K562 (cell line): ENCODE measurements at regions not wholly inside any gene's neighbourhood (a gene's known extent, or its start where the extent isn't known, plus 50 kb on each side); places are given as distances from the start of the nearest gene placed in this dataset.

Source experiments
- ARNT ChIP-seq, 2 experiments: fragments of 450-650 bp; IDR thresholded peaks; 2 replicates each; pipeline ENCODE4 v1.6.1; 2016; ENCODE audit warnings: mild to moderate bottlenecking in 1 of 2
- ESRRA ChIP-seq: fragments of 450-650 bp; IDR thresholded peaks from 2 replicates; pipeline ENCODE4 v1.6.1; 2014; ENCODE audit warnings: low read depth, mild to moderate bottlenecking, moderate library complexity, borderline replicate concordance
- GATAD2B ChIP-seq: fragments of 450-650 bp; IDR thresholded peaks from 2 replicates; pipeline ENCODE4 v1.6.1; 2017; ENCODE audit warnings: mild to moderate bottlenecking, borderline replicate concordance
- GTF2E2 ChIP-seq: fragments of 200-800 bp; sonication (Bioruptor generic); IDR thresholded peaks from 2 replicates; pipeline ENCODE4 v1.6.1; 2016; ENCODE audit warnings: missing genetic modification characterization, missing compliant biosample characterization
- HOXB6 ChIP-seq: fragments of 250-450 bp; sonication (Bioruptor Pico); IDR thresholded peaks from 2 replicates; pipeline ENCODE4 v1.5.1; 2022; ENCODE audit warnings: mild to moderate bottlenecking, borderline replicate concordance
- NCOA1 ChIP-seq: fragments of 450-650 bp; IDR thresholded peaks from 2 replicates; pipeline ENCODE4 v1.6.1; 2016; ENCODE audit warnings: low read depth
- NFYB ChIP-seq: IDR thresholded peaks from 2 replicates; pipeline ENCODE4 v1.6.1; 2011; ENCODE audit warnings: mild to moderate bottlenecking, moderate library complexity; ENCODE audit not compliant: insufficient read length; ENCODE audit errors: extremely low read depth
- RBM15 ChIP-seq: fragments of 200-400 bp; formaldehyde crosslinking; IDR thresholded peaks from 2 replicates; pipeline ENCODE4 v1.6.1; 2018; ENCODE audit warnings: mild to moderate bottlenecking, low read length, moderate library complexity; ENCODE audit not compliant: insufficient read depth
- RNF219 ChIP-seq: fragments of 250-450 bp; sonication (Bioruptor Pico); IDR thresholded peaks from 2 replicates; pipeline ENCODE4 v1.5.0; 2022; ENCODE audit warnings: mild to moderate bottlenecking
- SRSF3 ChIP-seq: fragments of 200-400 bp; formaldehyde crosslinking; IDR thresholded peaks from 2 replicates; pipeline ENCODE4 v1.6.1; 2016; ENCODE audit warnings: mild to moderate bottlenecking, low read length, moderate library complexity; ENCODE audit not compliant: insufficient read depth
- STAG1 ChIP-seq: sonication (generic); formaldehyde crosslinking; IDR thresholded peaks from 2 replicates; pipeline ENCODE4 v1.5.0; 2020; ENCODE audit warnings: missing genetic modification reagents, borderline replicate concordance
- STAT5B ChIP-seq: fragments of 250-450 bp; sonication (Bioruptor Pico); IDR thresholded peaks from 2 replicates; pipeline ENCODE4 v1.8.0; 2021; ENCODE audit warnings: mild to moderate bottlenecking, inconsistent platforms
- TAL1 ChIP-seq: fragments of 450-650 bp; IDR thresholded peaks from 2 replicates; pipeline ENCODE4 v1.6.1; 2016; ENCODE audit warnings: mild to moderate bottlenecking
- ZNF253 ChIP-seq: fragments of 250-450 bp; sonication (Bioruptor Pico); conservative IDR thresholded peaks from 2 replicates; pipeline ENCODE4 v1.6.1; 2021; ENCODE audit warnings: mild to moderate bottlenecking
- ZNF717 ChIP-seq: fragments of 250-450 bp; sonication (Bioruptor Pico); IDR thresholded peaks from 2 replicates; pipeline ENCODE4 v1.5.0; 2021
- ZNF77 ChIP-seq: fragments of 250-450 bp; sonication (Bioruptor Pico); IDR thresholded peaks from 2 replicates; pipeline ENCODE4 v1.5.0; 2020
- TF ChIP-seq, protein P1 (sequence below), 2 experiments: fragments of 450-650 bp in 1 of 2; sonication (generic) in 1 of 2; formaldehyde crosslinking in 1 of 2; IDR thresholded peaks; 2 replicates each; pipeline versions ENCODE4 v1.7.1 to v1.9.0; 2016 to 2022; ENCODE audit warnings: inconsistent platforms in 1 of 2, mild to moderate bottlenecking in 1 of 2, missing genetic modification reagents in 1 of 2
- TF ChIP-seq, protein P2 (sequence below): sonication (generic); formaldehyde crosslinking; IDR thresholded peaks from 2 replicates; pipeline ENCODE4 v1.8.0; 2023; ENCODE audit warnings: mild to moderate bottlenecking, missing genetic modification reagents

GRCh38 chr6:26311012-26311384, 54.0 kb upstream of the BTN3A2 start (continued):
- TF ChIP-seq STAG1 (no peak), ARNT (IDR thresholded peaks at IDR 0.05) (0 out of 4 replicates have a peak, but pooled peaks have one; percentile 13 to 47), GATAD2B (peak; percentile 56; the same call in 1 of the 2 replicates), ESRRA (no peak), STAT5B (CRISPR knock-in tag) (no peak), SRSF3 (no peak), HOXB6 (CRISPR knock-in tag) (no peak), ZNF253 (no peak), RNF219 (CRISPR knock-in tag) (no peak), ZNF77 (no peak), NCOA1 (0 out of 2 replicates have a peak, but pooled peaks have one; percentile 6), TAL1 (no peak), GTF2E2 (no peak), RBM15 (no peak), ZNF717 (CRISPR knock-in tag) (no peak), NFYB (no peak)
- TF ChIP-seq, protein P1, sequence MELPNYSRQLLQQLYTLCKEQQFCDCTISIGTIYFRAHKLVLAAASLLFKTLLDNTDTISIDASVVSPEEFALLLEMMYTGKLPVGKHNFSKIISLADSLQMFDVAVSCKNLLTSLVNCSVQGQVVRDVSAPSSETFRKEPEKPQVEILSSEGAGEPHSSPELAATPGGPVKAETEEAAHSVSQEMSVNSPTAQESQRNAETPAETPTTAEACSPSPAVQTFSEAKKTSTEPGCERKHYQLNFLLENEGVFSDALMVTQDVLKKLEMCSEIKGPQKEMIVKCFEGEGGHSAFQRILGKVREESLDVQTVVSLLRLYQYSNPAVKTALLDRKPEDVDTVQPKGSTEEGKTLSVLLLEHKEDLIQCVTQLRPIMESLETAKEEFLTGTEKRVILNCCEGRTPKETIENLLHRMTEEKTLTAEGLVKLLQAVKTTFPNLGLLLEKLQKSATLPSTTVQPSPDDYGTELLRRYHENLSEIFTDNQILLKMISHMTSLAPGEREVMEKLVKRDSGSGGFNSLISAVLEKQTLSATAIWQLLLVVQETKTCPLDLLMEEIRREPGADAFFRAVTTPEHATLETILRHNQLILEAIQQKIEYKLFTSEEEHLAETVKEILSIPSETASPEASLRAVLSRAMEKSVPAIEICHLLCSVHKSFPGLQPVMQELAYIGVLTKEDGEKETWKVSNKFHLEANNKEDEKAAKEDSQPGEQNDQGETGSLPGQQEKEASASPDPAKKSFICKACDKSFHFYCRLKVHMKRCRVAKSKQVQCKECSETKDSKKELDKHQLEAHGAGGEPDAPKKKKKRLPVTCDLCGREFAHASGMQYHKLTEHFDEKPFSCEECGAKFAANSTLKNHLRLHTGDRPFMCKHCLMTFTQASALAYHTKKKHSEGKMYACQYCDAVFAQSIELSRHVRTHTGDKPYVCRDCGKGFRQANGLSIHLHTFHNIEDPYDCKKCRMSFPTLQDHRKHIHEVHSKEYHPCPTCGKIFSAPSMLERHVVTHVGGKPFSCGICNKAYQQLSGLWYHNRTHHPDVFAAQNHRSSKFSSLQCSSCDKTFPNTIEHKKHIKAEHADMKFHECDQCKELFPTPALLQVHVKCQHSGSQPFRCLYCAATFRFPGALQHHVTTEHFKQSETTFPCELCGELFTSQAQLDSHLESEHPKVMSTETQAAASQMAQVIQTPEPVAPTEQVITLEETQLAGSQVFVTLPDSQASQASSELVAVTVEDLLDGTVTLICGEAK (IDR thresholded peaks at IDR 0.05) = peak; percentile 62; the same call in 1 of the 2 replicates
- TF ChIP-seq, protein P1 (CRISPR knock-in tag; IDR thresholded peaks at IDR 0.05) = no peak
- TF ChIP-seq, protein P2, sequence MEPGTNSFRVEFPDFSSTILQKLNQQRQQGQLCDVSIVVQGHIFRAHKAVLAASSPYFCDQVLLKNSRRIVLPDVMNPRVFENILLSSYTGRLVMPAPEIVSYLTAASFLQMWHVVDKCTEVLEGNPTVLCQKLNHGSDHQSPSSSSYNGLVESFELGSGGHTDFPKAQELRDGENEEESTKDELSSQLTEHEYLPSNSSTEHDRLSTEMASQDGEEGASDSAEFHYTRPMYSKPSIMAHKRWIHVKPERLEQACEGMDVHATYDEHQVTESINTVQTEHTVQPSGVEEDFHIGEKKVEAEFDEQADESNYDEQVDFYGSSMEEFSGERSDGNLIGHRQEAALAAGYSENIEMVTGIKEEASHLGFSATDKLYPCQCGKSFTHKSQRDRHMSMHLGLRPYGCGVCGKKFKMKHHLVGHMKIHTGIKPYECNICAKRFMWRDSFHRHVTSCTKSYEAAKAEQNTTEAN = no peak
